ENCODE measurements at regions not wholly inside any gene's neighbourhood (a gene's known extent, or its start where the extent isn't known, plus 50 kb on each side); places are given as distances from the start of the nearest gene placed in this dataset.

- TF ChIP-seq CTCF (IDR thresholded peaks at IDR 0.05) (no peak), POLR2A (IDR thresholded peaks at IDR 0.05) (no peak)
These were observed 182.8 kb downstream of the LMO4 start for GRCh38 chr1:87511449-87511848.
